GM13976 (cell line): ENCODE measurements at regions not wholly inside any gene's neighbourhood (a gene's known extent, or its start where the extent isn't known, plus 50 kb on each side); places are given as distances from the start of the nearest gene placed in this dataset.

Source experiments
- DNase-seq: peaks from one replicate; pipeline ENCODE4 v3.0.0; 2012; ENCODE audit warnings: low spot score
- CTCF ChIP-seq: IDR thresholded peaks from 2 replicates; pipeline ENCODE4 v1.5.1; 2012; ENCODE audit warnings: borderline replicate concordance, mild to moderate bottlenecking; ENCODE audit not compliant: insufficient read depth; ENCODE audit errors: extremely low read depth, missing control alignments, control extremely low read depth
- in situ Hi-C: fragments of 300-500 bp; cut with MboI; formaldehyde crosslinking; loops from one replicate; pipeline ENCODE4 v1.12.0; 2022; ENCODE audit warnings: low sequenced_read_pairs, mixed read lengths, inconsistent platforms; ENCODE audit not compliant: unreplicated experiment

GRCh38 chrX:10045327-10046000, 78.3 kb downstream of the CLDN34 start:
- in situ Hi-C loops: no loop called here
- no peak for TF ChIP-seq CTCF
- DNase-seq: no peak

- no peak for DNase-seq
- TF ChIP-seq CTCF: no peak
- in situ Hi-C loops: no loop called here
These were observed 80.0 kb downstream of the CLDN34 start for GRCh38 chrX:10047133-10047532.

- TF ChIP-seq CTCF: no peak
- in situ Hi-C loops: no loop called here
These were observed 80.5 kb downstream of the CLDN34 start for GRCh38 chrX:10047631-10048030.

GRCh38 chrX:10048076-10048475, 80.9 kb downstream of the CLDN34 start:
- no peak for TF ChIP-seq CTCF
- DNase-seq: no peak
- in situ Hi-C loops: no loop called here

More at GRCh38 chrX:10047631-10048030, 80.5 kb downstream of the CLDN34 start:
- DNase-seq: no peak

GRCh38 chrX:10048707-10049106, 81.5 kb downstream of the CLDN34 start:
- in situ Hi-C loops: no loop called here
- no peak for DNase-seq
- no peak for TF ChIP-seq CTCF

GRCh38 chrX:10049236-10049635, 82.1 kb downstream of the CLDN34 start:
- DNase-seq: no peak
- in situ Hi-C loops: no loop called here
- no peak for TF ChIP-seq CTCF
